ENCODE measurements at regions not wholly inside any gene's neighbourhood (a gene's known extent, or its start where the extent isn't known, plus 50 kb on each side); places are given as distances from the start of the nearest gene placed in this dataset.
A peak's percentile ranks its signal among the peaks of the same experiment; 100 is the strongest.

DNA sequence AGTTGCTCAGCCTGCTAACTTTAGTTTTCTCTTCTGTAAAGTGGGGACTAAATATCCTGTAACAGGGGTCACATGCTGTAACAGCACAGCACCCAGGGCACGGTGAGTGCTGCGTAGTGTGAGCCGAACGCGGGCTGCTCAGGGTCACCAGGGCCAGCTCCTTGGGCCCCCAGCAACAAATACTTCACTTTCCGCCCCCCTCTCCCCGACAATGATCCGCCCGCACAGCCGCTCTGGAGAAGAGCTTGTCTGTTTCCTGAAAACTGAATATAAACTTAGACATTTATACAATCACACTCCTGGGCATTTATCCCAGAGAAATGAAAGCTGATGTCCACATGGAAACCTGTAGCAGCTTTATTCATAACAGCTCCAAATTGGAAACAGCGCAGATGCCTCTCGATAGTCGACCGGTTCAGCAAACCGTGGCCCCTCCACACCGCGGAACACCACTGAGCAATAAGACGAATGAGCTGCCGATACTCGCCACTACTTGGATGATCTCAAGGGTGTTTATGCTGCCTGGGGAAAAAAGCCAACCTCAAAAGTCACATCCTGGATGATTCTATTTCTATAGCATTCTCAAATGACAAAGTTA is 267.2 kb downstream of the PARN start:
- DNase-seq (ENCODE audit: low spot score): peak; percentile 40

DNA sequence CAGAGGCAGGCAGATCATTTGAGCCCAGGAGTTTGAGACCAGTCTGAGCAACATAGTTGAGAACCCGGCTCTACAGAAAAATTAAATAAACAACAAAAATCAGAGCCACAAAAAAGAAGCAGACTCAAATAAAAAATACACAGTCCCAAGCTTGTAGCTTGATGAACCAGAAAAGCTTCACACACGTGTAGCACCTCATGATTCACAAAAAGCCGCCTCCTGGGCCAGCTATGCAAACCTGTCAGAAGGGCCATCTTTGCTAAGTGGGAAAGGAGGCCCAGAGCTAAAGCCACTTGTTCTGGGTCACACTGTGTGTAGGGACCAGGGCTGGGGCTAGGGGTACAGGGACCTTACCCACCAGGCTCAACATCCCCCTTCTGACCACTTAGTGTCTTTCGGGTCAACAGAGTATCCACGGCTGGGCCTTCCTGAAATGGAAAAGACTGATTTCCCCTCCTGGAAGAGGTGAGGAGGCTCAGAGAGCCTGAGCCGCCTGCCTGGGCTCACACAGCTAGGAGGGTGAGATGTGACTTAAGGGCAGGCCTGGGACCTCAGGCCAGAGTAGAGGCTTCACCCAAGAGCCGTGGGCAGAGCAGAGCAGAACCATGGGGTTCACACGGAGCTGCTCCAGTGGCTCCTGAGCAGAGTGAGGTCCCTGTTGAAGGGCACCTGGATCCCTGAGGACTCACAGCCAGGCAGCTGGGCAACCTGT is 269.6 kb downstream of the PARN start:
- DNase-seq (ENCODE audit: low spot score): no peak

DNA sequence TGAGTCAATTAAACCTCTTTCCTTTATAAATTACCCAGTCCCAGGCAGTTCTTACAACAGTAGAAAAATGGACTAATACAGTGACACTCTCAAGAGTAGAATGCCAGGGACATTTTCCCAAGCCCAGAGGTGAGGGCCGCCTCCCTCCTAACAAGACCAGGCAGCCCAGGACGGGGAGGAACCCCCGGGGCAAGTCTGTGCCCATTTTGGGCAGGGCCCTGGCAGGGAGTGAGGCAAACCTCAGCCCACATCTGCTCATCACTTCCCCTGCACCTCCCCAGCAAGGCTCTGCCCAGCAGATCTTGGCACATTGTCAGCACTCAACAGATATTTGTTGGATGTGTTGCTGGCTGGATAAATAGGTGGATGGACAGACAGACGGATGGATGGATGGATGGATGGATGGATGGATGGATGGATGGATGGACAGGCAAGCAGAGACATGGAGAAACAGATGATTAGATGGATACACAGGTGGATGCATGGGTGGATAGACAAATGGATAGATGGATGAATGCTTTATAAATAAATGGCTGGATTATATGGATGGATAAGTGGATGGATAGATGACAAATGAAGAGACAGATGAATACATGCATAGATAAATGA is 271.3 kb downstream of the PARN start:
- no peak for DNase-seq (ENCODE audit: low spot score)

DNA sequence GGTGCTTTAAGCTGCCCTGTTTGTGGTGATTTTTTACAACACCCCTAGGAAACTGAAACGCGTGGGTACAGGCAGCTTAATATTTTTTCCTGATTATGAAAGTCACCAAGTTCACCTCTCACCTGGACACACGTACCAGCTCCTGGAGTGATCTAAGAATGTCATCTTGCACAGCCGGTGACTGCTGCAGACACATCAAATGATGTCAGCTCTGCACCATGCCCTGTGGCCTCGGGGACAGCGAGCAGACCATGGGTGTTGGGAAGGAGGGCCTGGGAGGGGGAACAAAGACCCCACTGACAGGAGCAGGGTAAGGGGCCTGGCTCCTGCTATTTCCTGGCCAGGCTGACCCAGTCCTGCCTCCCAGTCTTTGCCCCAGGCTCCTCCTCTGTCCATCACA is 272.7 kb downstream of the PARN start:
- DNase-seq (ENCODE audit: low spot score): no peak

DNA sequence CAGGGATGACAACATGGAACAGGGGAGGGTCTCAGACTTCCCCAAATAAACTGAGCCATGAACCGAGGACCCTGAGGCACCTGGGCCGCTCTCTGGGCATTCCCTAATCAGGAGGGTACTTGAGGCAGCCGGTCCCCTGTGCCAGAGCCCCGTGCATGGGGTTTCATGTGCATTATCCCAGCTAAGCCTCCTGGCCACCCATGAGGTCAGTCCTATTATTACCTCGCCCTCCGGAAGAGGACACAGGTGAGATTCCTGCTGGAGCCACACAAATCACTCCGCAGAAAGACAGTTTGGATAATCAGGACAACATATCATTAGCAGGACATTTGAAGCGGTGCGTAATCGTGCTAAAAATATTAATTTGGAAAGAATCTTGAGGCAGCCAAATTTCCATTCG is 274.0 kb downstream of the PARN start:
- no peak for DNase-seq (ENCODE audit: low spot score)

DNA sequence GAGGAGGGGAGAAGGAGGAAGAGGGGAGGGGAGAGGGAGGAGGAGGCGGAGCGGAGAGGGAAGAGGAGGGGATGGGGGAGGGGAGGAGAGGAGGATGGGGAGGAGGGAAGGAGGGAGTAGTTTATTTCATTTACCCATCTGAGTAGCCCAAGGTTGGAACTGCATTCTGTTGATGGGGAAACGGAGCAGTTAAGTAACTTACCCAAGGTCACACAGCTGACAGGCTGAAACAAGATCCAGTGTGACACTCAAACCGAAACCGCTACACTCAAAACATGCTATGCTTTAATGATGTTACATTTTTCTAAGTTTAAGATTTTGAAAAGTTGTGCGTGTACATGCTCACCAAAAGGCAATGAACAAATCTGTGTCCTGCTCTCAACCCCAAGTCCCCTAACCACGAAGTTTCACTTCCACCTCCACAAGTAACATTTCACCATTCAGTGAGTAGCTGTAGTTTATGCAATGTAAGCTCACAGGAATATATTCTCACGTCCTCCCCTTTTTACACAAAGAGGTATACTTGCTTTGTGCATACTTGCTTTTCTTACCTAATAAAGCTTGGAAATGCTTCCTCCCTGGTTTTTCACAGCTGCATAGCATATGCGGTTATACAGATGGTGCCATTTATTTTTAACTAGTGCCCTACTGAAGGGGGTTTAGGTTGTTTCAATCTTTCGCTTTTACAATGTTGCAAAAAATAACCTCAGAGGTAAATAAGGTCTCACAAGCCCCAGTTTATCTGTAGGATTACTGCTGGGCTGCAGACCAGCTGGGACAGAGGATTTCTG is 275.3 kb downstream of the PARN start:
- DNase-seq (ENCODE audit: low spot score): peak; percentile 27

DNA sequence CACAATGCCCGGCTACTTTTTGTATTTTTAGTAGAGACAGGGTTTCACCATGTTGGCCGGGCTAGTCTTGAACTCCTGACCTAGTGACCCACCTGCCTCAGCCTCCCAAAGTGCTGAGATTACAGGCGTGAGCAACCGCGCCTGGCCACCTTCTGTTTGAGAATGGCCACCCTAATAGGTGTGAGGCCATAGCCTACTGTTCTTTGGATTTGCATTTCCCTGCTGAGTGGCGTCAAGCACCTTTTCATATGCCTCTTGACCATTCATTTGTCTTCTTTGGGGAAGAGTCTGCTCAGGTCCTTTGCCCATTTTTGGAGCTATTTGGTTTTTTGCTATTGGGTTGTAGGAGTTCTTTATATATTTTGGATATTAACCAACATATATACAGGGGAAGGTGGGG is 276.7 kb downstream of the PARN start:
- DNase-seq (ENCODE audit: low spot score): no peak

DNA sequence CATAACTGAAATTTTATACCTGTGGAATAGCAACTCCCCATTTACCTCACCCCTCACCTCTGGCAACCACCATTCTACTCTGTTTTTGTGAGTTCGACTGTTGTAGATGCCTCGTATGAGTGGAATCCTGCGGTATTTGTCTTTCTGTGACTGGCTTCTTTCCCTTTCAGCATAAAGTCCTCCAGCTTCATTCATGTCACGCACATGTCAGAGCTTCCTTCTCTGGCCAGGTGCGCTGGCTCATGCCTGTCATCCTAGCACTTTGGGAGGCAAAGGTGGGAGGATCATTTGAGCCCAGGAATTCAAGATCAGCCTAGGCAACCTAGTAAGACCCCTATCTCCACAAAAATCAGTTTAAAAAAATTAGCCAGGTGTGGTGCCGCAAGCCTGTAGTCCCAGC is 278.4 kb downstream of the PARN start:
- DNase-seq (ENCODE audit: low spot score): no peak

DNA sequence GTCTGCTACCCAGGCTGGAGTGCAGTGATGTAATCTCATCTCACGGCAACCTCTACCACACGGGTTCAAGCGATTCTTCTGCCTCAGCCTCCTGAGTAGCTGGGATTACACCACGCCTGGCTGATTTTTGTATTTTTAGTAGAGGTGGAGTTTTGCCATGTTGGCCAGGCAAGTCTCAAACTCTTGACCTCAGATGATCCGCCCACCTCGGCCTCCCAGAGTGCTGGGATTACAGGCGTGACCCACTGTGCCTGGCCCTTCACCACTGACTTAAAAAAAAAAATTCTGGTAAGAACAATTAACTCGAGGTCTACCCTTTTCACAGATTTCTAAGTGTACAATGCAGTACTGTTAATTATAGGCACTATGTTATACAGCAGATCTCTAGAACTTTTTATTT is 279.4 kb downstream of the PARN start:
- DNase-seq (ENCODE audit: low spot score): no peak

DNA sequence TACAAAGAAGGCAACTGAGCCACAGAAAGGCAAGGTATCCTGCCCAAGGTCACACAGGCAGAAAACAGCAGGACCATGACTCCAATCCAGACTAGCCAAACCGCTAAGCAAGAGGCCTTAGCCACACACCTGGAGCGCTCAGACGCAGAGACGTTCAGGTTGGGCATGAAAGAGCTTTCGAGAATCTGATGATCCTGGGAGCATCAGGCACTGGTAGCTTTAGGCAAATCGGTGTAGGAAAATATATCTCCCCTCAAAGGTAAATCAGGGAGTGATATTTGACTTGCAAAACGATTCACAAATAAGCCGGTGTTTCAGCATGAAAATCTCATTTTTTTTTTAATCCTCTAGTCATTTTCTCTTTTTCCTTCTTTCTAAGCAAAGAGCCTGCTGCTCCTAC is 279.0 kb downstream of the MRTFB start:
- no peak for DNase-seq (ENCODE audit: low spot score)

DNA sequence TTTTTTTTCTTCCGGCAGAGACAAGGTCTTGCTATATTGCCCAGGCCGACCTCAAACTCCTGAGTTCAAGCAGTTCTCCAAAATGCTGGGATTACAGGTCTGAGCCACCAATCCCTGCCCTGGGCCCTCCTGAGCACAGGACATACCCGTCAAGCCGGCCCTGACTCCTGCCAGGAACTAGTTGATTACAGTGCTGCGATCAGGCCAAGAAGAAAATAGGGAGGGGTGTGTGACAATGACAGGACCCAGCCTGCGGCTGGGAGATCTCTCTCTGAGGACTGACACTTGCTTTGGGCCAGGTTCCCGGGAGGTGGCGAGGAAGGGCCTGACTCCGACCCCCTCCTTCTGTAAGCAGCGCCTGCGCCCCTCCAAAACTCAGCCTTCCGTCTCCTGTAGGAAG is 276.6 kb downstream of the MRTFB start:
- DNase-seq (ENCODE audit: low spot score): no peak

DNA sequence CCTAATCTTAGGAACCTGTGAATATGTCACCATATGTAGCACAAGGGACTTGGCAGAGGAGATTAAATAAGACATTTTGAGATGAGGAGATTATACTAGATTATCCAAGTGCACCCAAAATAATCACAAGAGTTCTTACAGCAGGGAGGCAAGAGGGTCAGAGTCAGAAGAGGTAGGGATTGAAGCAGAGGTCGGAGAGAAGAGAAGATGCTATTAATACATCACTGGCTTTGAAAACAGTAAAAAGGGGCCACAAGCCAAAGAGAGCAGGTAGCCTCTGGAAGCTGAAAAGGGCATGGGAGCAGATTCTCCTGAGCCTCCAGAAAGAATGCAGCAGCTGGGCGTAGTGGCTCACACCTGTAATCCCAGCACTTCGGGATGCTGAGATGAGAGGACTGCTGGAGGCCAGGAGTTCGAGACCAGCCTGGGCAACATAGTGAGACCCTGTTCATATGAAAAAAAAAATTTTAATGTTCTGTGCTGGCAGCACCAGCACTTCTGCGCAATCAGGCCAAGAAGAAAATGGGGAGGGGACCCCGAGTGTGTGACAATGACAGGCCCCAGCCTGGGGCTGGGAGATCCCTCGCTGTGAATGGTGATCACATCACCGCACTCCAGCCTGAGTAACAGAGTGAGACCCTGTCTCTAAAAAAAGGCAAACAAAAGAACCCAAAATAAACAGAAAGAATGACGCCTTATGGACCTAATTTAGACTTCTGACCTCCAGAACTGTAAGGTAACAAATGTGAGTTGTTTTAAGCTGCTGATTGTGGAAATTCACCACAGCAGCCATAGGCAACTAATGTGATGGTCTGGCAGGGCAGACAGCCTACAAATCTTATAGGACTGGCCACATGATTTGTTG is 275.4 kb downstream of the MRTFB start:
- no peak for DNase-seq (ENCODE audit: low spot score)

DNA sequence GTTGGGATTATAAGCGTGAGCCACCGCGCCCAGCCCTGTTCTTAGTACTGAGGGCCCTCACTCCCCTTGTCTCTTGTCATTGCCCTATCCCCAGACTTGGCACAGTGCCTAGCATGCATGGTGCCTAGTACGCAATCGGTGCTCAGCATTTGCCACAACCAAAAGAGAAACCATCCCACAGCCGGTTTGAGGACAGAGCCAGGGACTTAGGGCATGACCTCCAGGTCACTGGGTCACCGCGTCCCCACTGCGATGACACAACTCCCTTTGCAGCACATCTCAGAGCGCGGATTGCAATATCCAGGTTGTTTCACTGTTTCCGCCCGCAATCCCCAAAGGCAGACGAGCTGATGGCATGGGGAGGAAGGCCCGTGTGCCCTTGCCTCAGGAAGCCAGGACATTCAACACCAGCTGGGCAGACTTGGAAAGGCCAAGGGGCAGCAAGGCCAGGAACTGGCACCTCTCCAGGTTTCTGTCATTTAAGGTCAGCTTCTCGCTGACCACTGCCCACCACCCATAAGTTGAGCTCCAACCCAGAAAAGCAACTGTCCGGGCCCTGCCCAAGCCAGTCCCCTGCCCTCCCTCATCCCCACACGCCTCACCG is 274.5 kb downstream of the MRTFB start:
- no peak for DNase-seq (ENCODE audit: low spot score)

DNA sequence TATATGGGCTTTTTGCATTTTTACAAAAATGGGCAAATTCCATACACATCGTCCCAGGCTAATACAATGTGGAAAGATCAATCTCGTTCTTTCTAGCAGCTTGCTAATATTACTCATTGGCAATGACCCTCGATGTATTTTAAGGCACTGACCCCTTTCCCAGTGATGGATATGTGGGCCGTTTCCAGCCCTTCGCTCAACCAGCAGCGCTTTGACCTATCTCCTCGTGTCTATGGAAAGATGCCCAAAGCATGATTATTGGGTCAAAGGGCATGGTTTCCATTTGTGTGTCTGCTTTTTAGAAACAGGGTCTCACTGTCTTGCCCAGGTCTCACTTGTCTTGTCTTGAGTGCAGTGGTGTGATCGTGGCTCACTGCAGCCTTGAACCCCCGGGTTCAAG is 273.8 kb downstream of the MRTFB start:
- no peak for DNase-seq (ENCODE audit: low spot score)

DNA sequence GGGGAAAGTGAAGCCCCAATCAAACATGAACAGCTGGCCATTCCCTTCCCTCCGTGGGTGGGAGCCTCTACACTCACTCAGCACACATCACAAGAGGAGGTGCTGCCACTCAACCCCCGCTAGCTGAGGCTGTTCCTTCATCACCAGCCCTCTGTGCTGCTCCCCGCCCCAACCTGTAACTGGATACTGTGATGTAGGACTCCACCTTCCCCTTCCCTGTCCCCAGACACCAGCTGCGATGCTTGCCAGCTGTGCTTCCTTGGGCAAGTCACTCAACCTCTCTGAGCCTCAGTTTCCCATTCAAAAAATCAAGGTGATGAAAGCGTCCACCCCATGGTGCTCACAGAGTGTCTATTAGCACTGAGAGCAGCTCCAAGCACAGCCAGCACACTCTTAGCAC is 273.2 kb downstream of the MRTFB start:
- DNase-seq (ENCODE audit: low spot score): no peak

DNA sequence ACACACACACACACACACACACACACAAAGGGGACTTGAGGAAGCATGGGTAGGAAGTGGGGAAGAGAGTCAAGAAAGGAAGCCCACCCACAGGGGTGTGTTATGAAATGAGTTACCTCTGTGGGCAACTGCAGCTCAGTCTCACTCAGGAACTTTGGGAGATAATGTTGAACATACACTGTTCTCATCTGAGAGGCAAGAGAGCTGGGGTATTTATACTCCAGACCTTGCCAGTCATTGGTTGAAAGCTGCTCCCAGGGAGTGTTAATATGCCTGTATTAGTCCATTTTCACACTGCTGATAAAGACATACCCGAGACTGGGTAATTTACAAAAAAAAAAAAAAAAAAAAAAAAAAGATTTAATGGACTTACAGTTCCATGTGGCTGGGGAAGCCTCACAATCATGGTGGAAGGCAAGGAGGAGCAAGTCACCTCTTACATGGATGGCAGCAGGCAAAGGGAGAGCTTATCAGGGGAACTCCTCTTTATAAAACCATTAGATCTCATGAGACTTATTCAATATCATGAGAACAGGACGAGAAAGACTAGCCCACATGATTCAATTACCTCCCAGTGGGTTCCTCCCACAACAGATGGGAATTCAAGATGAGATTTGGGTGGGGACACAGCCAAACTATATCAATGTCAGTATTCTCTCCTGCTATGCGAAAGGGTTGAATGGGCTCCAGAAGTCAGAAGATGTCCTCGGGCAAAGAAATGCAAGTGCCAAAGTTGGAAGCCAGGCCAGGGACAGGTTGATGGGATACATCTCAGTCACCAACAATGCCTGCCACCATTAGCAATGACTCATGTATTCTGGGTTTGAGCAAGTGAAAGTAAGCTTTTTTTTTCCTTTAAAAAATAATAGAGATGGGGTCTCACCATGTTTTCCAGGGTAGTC is 270.5 kb downstream of the MRTFB start:
- DNase-seq (ENCODE audit: low spot score): no peak

DNA sequence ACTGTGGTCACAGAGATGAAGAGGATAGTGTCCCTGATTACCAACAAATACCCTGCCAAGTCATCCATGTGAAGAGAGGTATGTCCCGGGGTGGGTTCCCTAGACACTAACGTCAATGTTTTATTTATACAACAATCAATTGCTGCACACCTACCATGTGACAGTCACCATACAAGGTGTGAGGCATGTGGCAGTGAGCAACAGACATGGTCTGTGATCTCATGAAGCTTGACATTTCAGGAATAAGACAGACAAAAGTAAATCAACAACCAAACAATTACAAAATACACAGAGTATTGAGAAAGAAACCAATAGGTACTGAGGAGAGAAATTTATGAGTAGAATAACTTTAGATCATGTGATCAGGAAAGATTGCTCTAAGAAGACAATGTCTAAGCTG is 268.6 kb downstream of the MRTFB start:
- DNase-seq (ENCODE audit: low spot score): no peak

DNA sequence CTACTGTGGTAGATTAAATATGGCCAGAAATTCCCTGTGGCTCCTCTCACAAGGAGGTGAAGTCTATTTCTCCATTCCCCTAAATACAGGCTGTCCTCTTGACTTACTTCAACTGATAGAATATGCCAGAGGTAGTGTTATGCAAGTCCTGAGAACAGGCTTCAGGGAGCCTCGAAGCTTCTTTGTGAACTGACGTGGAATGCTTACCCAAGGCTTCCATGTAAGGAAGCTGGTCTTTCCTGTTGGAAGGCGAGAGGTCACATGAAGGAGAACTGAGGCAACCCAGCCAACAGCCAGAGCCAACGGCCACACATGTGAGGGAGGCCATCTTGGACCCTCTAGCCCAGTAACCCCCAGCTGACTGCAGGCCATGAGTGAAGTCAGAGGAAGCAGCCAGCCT is 267.9 kb downstream of the MRTFB start:
- DNase-seq (ENCODE audit: low spot score): no peak

DNA sequence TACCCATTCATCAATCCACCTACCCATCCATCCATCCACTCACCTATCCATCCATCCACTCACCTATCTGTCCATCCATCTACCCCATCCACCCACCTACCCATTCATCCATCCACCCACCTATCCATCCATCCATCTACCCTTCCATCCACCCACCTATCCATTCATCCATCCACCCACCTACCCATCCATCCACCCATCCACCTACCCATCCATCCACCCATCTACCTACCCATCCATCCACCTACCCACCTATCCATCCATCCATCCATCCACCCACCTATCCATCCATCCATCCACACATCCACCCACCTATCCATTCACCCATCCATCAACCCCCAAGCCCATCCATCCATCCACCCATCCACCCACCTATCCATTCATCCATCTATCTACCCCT is 267.1 kb downstream of the MRTFB start:
- DNase-seq (ENCODE audit: low spot score): no peak

All from umbilical cord (tissue), 1 donor.